ENCODE measurements at regions not wholly inside any gene's neighbourhood (a gene's known extent, or its start where the extent isn't known, plus 50 kb on each side); places are given as distances from the start of the nearest gene placed in this dataset.

- DNase-seq (ENCODE audit: low read depth in 3 of 3), result no peak
These were observed 648.5 kb upstream of the KIRREL3 start for GRCh38 chr11:127649071-127649470.

- DNase-seq (ENCODE audit: low read depth in 3 of 3), result no peak
These were observed 648.0 kb upstream of the KIRREL3 start for GRCh38 chr11:127648583-127648982.

DNA sequence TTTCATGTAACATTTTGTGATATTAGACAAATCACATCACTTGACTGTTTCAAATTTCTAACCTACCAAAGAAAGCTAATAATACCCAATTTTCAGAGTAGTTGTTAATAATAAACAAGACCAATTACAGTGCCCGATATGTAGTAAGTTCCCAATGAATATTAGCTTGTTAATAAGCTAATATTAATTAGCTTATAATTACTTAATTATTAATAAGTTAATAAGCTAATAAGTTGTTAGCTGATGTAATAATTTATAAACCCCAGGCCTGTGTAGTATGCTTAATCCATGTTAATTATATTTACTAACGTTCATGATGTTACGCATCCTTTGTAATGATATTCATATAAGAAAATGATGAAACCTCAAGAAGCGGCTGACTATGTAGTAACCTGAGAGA lies 643.8 kb upstream of the KIRREL3 start:
- DNase-seq (ENCODE audit: low read depth in 3 of 3), result no peak

DNA sequence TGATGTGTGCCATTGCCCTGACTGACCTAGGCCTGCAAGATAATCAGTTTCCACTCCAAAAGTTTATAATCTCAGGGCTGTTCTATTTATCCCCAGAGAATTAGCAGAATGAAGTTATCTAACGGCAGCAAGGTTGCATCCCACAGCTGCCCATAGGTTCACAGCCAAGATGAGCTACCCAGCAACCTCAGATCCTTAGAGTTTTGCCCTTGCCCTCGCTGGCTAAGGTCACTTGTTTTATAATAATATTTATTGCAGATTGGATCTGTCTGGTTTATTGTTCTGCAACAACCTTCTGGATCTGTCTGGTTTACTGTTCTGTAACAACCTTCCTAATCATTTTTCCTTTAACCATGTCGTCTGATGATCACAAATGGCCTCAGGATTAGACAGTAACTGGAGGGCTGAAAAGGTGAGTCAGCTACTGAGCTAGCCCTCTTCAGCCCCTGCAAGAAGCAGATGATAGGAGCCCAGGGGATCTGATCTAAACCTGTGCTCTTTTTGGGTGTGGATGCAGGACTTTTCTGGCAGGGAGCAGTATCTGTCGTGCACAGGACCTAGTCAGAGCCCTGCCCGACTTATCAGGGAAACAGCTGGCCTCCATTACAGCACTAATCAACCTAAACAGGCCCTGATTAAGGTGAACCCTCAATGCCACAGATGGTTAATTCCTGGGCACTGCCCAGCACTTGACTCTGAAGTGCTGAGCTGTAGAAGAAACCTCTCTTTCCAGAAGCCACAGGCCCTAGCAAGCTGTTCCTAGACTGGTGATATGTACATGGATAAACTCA lies 642.9 kb upstream of the KIRREL3 start:
- no peak for DNase-seq (ENCODE audit: low read depth in 3 of 3)

DNA sequence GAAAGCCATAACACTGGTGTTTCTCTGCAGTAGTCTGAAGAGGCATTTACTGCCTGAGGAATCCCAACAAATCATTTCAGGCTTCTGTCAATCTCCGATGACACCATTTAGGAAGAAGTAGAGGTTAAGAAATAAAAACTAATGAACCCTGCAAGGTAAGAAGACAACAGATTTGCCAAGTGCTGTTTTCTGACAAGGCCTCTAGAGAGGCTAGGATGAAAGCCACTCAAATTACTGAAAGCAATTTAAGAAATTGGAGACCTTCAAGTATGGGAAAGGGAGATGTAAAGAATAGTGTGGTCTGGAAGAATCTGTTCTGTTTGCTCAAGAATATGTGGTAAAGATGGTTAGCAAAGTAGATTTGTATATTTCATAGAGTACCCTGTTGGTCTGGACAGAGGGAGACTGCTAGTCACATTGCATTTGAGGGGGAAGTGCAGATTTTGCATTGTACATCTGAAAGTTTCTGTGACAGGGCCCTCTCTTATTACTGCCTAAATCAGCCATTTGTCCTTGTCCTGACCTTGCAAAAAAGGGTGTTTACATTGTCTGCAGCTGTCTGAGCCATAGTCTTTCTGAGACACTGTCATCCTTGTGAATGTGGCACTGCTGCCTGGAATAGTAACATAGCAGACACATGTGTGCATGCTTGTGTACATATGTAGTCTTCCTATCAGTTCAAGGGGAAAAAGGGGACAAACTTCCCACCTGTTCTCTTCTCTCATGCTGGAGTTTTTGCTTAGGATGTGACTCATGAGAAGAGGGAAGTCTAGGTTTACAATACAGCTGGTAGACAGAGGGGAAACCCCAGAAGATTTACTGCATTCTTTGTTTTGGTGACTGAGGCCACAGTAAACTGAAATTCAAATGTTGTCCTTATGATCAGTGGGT lies 640.2 kb upstream of the KIRREL3 start:
- DNase-seq (ENCODE audit: low read depth in 3 of 3), result no peak

DNA sequence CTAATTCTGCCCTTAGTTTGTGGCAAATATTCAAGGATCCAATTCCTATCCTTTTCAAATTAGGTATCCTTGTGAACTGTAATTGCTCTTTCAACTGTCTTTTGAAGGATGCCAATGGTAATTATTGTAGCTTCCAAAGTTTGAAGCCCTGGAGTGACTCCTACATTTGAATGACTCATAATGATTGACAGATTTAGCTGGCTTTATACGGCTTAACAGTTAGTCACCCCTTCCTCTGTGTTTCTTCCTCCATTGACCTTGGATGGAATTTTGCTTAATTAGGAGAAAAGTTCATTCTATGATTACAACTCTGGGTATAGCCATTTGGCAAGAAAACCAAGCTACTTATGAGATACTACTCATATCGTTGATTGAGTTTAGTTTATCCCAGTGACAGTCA lies 639.3 kb upstream of the KIRREL3 start:
- DNase-seq (ENCODE audit: low read depth in 3 of 3), result no peak

DNA sequence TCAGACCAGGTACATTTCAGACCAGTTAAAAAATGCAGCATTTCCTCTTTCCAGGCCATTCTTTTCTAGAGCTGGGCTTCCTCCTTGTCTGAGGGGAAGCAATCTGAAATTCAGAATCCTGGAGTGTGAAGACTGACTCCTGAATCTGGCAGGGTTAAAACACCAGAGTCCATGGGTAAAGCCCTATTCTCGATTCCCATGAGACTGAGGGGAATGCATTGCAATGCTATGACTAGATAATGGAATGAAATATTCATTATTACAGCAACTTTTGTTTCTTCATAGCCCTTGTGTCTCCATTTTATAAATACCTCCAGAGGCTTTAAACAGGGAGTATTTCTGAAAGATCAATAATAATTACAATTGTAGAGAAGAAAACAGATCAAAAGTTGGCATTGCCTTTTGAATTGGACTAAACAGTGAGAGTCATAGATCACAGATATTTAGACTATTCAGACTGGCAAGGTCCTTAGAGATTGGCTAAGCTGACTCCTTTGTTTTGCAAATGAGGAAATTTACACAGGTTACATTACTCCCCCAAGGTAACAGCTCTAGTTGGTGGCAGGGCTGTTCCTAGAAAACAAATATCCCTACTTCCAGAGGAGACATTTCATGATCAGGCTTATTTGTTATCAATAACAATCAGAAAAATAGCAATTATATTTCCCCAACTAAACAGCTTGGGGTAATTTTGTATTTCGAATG lies 632.6 kb upstream of the KIRREL3 start:
- no peak for DNase-seq (ENCODE audit: low read depth in 3 of 3)

- DNase-seq (ENCODE audit: low read depth in 3 of 3), result no peak
These were observed 632.0 kb upstream of the KIRREL3 start for GRCh38 chr11:127632546-127632945.

DNA sequence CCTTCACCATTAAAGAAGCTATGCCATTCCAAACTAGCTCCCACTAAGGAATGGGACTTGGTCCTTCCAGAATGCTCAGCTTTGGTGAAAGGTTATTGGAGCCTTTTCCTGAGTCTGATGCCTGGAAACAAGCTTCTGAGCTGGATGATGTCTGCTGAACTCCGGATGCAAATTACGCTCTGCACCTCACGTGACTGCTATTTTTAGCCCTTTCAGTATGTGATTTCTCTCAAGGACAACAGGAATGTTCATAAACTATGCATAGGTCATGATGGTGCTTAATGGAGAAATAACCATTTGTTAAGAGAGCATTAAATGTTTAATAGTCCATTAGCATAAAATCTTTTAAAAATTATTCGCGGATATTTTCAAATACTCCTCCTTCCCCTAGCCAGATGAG lies 631.4 kb upstream of the KIRREL3 start:
- no peak for DNase-seq (ENCODE audit: low read depth in 3 of 3)

DNA sequence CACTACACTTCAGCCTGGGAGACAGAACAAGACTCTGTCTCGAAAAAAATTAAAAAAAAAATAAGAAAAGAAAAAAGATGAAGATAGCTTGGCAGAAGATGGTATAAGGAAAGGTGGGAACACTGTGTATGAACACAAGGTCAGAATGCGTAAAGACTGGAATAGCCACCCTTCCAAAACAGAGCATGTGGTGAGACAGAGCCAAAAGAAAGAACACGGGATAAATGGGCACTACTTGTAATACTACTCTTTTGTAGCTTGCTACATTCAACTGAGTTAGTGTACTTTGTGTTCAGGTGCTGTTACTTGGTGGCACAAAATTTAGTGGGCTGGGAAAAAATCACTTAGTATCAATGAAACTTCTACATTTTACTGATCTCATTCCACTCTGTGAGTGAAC lies 628.6 kb upstream of the KIRREL3 start:
- DNase-seq (ENCODE audit: low read depth in 3 of 3), result no peak

- DNase-seq (ENCODE audit: low read depth in 3 of 3), result no peak
These were observed 627.9 kb upstream of the KIRREL3 start for GRCh38 chr11:127628458-127628785.

DNA sequence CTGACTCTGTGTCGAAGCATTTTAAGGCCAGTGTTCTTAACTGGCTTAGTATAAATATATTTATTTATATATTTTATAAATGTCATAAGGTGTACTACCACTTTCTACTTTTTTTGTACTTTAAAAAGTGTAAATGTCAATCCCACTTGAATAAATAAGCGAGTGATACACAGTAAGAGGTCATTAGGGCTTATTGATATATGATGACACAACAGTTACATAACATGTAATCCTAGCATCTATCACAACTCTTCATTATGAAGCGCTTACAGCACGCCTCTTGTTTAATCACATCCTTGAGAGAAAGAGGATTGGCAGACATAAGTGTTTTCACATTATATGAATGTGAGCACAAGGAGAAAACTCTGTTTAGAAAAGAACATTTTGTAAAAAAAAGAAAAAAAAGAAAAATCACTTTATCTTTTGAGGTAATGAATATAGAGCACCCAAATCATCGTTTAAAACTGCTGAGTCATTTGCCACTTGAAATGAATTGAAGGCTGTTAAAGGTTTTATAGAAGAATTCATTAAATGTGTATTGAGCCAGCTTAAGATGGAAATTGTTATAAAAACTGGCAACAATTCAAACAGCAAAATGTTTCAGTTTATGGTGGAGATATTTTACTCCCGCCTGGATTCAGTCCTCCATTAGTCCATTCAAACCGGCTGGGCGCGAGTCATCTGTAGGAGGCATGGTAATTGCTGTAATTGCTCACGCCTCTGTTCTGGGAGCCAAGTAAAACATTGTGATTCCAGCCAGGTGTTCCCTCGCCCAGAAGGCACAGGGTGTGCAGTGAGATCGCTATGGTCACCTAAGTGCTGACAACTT lies 627.3 kb upstream of the KIRREL3 start:
- no peak for DNase-seq (ENCODE audit: low read depth in 3 of 3)

DNA sequence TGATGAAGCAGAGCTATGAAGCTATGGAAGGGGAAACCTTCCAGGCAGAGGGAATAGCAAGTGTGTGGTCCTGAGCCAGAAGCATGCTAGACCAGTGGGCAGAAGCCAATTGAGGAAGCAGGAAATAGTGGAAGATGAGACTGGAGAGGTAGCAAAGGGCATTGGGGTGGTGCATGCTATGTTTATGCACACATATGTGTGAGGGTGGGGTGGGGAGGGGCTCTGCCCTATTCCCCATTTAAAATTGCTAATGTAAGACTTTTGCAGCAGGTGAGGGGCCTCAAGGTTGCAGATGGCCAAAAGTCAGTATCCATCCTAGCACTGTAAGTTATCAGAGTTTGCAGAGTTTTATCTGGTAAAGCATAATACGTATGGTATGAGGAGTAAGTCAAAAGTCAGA lies 626.6 kb upstream of the KIRREL3 start:
- DNase-seq (ENCODE audit: low read depth in 3 of 3), result no peak

- no peak for DNase-seq (ENCODE audit: low read depth in 3 of 3)
These were observed 624.8 kb upstream of the KIRREL3 start for GRCh38 chr11:127625402-127625801.

DNA sequence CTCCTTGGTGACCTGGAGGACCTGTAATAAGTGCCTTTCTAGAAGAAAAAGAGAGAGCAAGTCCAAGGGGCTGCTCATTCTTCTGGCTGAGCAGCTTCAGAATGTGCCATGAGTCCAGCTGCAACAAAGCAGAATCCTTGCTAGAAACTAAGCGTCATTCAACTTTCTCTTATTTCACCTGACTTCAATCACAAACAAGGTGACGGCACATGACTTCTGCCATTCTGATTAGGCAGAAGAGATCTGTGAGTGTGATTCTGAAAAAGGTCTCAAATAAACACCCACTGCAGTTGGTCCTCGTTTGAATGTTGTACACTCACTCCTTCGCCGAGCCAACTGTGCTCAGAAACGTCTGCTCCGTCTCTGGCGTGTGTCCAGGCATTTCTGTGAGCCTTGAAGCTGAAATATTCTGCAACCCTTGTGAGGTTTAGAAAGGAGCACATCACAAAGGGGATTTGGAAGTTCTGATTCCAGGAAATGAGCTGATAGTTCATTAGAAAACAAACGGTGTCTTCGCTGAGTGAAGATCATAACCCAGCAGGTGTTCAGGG lies 623.8 kb upstream of the KIRREL3 start:
- no peak for DNase-seq (ENCODE audit: low read depth in 3 of 3)

DNA sequence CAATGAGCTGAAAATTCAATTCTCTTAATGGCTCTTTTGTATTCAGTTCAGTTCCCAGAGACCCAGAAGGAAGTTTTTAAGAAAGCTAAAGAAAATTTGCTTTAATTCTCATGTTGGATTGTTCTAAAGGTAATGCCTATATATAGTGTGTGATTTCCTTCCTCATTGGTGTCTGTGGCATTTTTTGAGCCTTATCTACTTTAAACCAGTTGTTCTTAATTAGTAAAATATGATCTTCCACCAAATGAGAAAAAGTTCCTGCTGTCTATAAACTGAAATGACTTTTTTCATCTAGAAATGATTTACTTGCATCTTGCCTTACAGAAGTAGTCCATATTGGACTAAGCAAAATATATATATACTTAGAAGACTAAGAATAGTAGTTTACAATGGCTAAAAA lies 622.1 kb upstream of the KIRREL3 start:
- no peak for DNase-seq (ENCODE audit: low read depth in 3 of 3)

DNA sequence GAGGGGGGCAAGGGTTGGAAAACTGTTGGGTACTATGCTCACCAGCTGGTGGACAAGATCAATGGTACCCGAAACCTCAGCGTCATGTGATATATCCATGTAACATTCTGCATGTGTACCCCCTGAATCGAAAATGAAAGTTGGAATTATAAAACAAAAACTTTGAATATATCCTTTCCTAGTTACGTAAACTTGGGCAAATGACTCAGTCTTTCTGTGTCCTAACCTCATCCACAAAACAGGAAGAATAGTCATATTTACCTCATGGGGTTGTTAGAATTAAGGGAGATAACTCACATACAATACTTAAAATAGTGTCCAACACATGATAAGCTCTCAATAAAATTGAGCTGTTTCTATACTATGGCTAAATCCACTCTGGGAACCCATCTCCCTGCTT lies 620.1 kb upstream of the KIRREL3 start:
- no peak for DNase-seq (ENCODE audit: low read depth in 3 of 3)

DNA sequence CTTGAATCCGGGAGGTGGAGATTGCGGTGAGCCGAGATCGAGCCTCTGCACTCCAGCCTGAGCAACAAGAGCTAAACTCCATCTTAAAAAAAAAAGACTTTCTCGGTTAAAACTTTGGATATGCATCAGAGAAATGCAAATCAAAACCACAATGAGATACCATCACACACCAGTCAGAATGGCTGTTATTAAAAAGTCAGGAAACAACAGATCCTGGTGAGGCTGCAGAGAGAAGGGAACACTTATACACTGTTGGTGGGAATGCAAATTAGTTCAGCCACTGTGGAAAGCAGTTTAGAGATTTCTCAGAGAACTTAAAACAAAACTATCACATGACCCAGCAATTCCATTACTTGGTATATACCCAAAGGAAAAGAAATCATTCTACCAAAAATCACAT lies 619.4 kb upstream of the KIRREL3 start:
- DNase-seq (ENCODE audit: low read depth in 3 of 3), result no peak

GRCh38 chr11:127618721-127619120 lies 618.2 kb upstream of the KIRREL3 start:
- no peak for DNase-seq (ENCODE audit: low read depth in 3 of 3)

DNA sequence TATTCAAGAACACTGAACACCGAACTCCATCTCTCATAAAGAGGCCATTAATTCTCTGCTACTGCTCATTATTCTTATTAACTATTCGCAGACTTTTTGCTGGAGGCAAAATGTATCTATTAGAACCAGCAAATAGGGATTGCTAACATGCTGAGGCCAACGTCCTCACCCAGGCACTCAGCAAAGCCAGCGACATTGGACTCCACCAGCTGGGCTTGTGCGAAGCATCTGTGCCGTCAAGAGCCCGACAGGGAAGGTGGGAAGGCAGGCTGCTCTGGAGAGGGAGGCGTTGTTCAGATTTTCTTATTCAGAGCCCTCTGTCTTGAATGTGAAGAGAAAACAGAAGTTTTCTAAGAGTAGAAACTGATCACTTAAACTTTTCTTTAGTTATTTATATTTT lies 615.6 kb upstream of the KIRREL3 start:
- DNase-seq (ENCODE audit: low read depth in 3 of 3), result no peak

DNA sequence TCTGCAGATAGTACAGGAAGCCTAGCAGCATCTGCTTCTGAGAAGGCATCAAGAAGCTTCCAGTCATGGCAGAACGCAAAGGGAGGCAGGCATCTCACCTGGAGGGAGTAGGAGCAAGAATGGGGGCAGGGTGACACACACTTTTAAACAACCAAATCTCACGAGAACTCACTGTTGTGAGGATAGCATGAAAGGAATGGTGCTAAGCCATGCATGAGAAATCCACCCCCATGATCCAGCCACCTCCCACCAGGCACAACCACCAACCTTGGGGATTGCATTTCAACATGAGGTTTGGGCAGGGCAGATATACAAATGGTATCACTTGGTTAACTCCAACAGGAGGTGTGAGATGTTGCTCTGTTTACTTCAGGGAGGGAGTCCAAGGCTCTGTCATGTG lies 612.0 kb upstream of the KIRREL3 start:
- no peak for DNase-seq (ENCODE audit: low read depth in 3 of 3)
